NCI-H69 (cell line): ENCODE measurements at regions not wholly inside any gene's neighbourhood (a gene's known extent, or its start where the extent isn't known, plus 50 kb on each side); places are given as distances from the start of the nearest gene placed in this dataset.

Experiments
- DNase-seq: peaks from one replicate; lab custom pipeline; 2025; lab: John Stamatoyannopoulos, UW

DNA sequence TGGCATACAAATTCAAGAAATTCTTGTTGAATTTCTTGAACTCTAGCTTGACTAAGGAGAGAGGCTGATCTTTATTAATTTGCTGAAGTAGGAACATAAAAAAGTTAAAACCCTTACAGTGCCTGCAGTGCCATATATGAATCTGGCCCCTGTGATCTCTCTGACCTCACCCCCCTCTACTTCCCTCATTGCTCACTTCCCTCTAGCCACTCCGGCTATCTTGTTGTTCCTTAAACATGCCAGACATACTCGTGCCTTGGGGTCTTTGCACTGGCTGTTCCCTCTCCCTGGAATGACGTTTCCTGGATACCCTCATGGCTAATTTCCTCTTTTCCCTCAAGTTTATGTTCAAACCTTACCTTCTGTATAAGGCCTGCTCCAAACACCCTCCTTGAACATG lies 246.3 kb upstream of the SIX2 start:
- no peak for DNase-seq

- DNase-seq = no peak
Measured at GRCh38 chr2:45254025-45254424, 244.8 kb upstream of the SIX2 start.

GRCh38 chr2:45253151-45253550 lies 243.9 kb upstream of the SIX2 start:
- no peak for DNase-seq

DNA sequence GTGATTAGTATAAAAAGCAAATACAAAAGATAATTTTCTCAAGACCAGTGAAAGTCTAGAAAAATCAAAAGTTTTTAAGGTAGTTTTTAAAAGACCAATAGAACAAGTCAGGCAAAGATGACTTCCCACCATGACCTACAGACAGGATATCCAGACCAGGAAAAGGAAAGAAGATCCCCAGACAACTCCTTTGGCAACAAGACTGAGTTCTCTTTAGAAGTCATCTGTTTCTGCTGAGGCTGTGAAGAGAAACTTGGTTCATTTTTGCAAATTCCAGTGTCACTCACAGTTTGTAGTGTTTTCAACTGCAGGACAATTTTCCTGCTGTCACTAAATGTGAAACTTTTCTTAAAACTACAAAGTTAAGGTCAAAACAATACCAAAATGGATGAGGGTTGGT lies 240.9 kb upstream of the SIX2 start:
- DNase-seq = no peak

DNA sequence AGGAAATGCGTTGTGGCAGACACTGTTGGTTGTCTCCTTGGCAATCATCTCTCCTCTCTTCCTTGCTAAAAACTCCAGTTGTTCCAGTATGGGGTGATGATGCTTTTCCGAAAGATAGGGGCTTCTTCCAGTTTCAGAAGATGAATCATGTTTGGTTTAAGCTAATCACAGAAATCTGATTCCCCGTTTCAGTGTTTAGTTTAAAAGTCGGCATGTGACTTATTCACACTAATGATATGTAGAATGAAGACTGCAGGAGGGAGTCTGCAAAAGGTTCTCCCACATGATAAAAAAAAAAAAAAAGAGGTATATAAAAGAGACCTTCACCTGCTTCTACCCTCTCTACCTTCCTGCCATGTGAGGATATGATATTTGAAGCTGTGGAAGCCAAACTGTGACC lies 239.0 kb upstream of the SIX2 start:
- DNase-seq = no peak

DNA sequence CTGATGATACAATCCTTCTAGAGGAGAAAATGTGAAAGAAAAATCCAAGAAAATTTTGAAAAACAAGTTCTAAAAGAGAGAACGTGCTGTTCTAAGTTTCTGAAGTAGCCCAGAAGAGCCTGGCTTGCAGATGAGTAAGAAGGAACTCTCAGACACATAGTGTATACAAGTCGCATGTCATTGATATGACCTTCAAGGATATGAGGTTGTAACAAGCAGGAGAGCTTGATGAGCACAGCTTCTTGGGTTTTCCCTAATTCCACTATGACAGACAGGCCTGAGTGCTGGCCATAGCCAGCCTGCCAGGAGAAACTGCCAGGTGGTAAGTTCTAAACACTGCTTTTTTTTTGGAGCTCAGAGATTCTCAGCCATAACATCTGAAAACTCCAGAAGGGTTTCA lies 235.7 kb upstream of the SIX2 start:
- DNase-seq = no peak

DNA sequence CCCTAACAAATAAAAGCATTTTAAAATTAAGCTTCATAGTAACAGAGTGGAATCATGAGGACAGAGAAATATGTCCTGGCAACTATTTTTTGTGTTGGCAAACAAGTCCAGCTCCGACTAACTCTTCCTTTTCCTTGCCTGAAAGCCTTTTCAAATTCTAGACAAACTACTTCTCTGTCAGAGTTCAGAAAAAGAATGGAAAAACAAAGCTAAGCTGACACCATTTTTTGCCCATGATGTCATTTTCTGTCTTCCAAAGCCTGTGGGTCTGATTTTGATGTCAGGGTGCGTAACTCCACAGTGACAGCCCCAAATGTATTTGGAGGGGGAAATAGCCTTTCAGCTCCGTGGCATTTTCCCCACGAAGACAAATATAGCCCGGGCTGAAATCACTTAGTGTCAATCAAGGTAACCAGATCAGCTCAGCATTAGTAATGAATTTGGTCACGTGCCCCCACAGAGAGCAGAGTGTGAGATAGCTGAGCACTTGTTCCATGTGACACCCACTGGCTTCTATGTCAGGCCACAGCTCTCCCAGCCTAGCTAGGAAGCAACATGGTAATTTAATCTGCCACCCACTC lies 233.0 kb upstream of the SIX2 start:
- DNase-seq = peak; percentile 59

GRCh38 chr2:45241061-45241561 lies 231.9 kb upstream of the SIX2 start:
- DNase-seq = no peak

GRCh38 chr2:45237850-45238542 lies 228.7 kb upstream of the SIX2 start:
- DNase-seq = peak; percentile 10

- peak; percentile 69 for DNase-seq
Measured at GRCh38 chr2:45237128-45237527, 227.9 kb upstream of the SIX2 start.

GRCh38 chr2:45236268-45236667 lies 227.0 kb upstream of the SIX2 start:
- DNase-seq = no peak

GRCh38 chr2:45233301-45233700 lies 224.0 kb upstream of the SIX2 start:
- no peak for DNase-seq

- no peak for DNase-seq
Measured at GRCh38 chr2:45232818-45233217, 223.6 kb upstream of the SIX2 start.

DNA sequence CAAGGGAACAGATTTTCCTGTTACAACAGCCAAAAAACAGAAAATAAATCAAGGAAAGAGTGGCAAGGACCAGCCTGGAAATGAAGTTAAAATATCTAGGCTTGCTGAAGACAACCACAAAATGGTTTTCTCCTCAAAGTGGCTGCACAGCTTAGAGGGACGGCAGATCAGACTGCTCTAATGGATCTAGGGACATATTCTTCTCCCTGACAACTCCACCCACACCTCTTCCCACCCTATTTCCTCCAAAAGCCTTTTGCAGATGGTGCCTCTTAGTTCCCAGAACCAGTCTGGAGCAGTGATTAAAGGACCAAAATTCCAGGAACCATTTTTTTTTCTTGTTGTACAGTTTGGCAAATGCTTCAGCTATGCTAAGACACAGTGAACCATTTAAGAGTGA lies 220.2 kb upstream of the SIX2 start:
- DNase-seq = no peak

DNA sequence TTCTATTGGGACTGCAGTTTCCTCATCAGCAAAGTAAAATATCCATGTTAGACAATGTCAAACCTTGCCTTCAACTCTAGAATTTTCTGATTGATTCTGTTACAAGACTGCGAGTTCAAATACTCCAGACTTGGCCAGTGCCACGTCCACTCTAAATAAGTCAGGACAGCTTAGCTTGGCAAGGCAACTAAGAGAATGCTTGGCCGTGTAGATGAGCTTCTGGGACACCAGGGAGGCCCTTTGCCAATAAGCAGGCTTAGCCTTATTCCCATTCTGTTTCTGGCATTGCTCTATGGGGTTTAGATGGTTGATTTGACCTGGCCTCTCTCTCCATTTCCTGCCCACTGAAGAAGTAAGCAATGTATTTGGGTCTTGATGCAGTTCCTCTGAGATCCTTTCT lies 218.1 kb upstream of the SIX2 start:
- no peak for DNase-seq

DNA sequence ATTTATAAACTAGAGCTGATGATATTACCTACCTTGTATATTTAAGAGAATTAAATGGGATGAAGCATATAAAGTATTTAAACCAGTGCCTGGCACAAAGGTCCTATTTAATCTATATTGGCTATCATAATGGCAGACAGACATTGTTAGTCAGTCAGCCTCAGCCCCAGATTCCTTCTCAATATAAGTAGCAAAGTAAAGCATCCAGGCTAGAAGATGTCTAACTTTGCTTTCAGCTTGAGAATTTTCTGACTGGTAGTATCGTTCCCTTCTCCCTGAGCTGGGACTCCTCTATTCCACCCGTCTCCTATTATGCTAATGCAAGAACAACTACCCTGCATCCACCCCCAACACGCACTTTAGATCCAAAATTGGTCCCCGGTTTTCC lies 215.7 kb upstream of the SIX2 start:
- no peak for DNase-seq

DNA sequence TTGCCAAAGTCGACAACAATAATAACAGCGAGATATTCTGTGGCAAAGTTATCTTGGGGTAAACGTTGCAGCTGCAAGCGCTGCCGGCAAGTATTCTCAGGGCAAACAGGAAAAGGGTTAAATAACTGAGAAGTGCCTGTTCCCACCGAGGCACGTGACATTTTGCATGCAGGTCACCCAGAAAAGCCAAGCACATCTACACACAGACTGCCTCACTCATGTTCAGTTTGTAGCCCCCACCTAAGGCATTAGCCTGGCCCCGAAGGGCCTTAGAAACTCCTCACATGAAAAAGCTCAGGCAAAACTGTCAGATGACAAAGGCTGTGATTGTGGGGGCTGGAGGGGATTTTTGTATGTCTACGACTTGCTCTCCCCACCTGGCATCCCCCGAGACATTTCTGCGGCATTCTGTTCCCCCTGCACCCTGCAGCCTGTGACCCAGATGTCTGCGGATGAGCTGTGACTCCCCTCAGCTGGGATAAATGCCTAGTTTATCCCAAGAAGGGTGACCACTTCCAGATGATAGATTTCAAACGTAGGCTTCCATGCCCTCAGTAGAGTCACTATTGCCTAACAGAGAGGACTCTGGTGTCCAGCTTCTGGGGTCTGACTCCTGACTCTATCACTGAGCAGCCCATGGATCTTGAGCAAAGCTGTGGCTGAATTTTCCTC lies 215.2 kb upstream of the SIX2 start:
- DNase-seq = no peak

DNA sequence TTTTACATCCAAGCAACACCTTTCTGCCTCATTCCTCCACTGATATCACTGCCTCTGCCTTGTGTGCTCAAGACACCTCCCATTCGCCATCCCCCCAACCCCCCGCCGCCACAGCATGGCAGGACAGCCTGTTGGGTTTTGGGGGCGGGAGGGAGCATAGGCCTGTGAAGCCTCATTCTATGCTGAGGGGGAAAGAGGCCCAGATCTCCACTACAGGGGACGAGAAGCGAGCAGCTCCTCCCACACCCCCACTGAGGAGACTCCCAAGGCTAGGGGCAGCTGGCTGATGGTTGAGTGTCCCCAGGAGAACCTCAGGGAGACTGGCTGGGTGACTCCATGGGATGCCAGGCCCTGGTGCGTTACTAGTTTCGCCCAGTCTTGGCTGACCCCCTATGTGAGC lies 214.3 kb upstream of the SIX2 start:
- DNase-seq = no peak

- DNase-seq = peak; percentile 81
Measured at GRCh38 chr2:45220227-45220626, 211.0 kb upstream of the SIX2 start.

DNA sequence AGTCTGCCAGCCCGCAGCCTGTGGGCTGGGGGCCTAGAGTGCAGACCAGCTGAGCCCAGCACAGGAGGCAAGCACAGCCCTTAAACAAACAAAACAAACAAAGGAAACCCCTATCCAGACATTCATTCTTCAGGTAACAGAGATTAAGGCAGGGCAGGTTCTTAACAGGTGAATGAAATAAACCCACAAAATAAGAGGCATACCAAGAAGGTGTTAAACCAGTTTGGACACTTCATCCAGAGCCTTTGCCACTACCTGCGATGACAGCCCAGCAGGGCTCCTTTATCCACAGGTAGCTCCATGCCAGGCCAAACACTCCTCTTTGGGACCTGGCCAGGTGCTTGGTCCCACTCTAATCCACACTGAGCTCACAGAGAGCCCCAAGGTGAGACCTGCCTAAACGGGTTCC lies 209.7 kb upstream of the SIX2 start:
- DNase-seq = peak; percentile 37

DNA sequence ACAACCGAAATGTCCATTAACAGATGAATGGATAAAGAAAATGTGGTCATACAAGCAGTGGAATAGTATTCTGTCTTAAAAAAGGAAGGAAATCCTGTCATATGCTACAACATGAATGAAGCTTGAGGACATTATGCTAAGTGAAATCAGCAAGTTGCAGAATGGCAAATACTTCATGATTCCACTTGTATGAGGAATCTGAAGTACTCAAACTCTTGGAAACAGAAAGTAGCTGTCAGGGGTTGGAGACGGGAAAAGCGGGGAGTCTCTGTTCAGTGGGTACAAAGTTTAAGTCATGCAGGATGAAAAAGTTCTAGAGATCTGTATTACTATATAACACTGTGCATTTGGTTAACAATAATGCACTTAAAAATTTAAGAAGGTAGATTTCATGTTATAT lies 209.0 kb upstream of the SIX2 start:
- no peak for DNase-seq

DNA sequence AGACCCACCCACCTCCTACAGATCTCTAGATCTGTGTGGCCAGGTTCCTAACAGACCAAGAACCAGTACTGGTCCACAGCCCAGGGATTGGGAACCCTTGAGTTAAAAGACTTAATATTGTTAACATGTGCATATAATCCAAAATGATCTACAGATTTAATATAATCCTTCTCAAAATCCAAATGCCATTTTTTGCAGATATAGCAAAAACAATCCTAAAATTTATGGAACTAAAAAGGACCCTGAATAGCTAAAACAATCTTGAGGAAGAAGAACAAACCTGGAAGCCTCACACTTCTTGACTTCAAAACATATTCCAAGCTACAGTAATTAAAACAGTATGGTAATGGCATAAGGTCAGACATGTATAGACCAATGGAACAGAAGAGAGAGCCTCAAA lies 206.9 kb upstream of the SIX2 start:
- DNase-seq = no peak

- no peak for DNase-seq
Measured at GRCh38 chr2:45214550-45214949, 205.3 kb upstream of the SIX2 start.
